ENCODE measurements at regions not wholly inside any gene's neighbourhood (a gene's known extent, or its start where the extent isn't known, plus 50 kb on each side); places are given as distances from the start of the nearest gene placed in this dataset.

DNA sequence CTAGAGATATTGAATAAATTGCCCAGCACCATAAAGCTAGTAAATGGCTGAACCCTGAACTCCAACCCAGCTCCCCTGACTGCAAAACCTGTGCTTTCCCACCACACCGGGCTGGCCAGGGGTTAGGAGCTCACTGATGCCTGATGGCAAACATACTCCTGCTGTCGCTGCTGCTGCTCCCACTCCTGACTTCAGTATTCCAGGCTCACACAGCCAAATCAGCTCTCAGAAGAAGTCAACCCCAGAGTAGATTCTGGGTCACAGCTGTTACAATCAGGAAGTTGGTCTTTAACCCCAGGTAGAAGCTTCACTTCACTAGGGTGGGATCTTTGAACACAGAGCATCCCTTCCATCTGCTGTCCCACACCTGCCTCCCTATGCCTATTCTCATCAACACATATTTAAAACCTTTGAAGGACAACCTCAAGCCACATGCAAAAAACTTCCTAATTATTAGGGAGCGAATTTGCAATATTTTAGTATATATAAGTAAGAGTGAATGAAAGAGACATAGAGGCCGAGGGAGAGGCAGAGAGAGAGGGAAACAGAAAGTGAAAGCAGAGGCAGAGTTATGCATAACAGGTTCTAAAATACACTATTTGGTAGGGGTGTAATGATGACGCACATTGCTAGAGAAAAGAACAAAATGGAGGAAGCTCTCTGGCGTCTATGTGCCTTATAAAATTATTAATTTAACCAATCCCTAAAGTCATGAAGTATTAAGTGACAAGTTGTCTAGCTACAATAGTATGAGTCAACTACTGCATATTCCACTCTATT lies 99.4 kb upstream of the SERP2 start:
- no peak for TF ChIP-seq CTCF (IDR thresholded peaks at IDR 0.05 in 4 of 5, conservative IDR thresholded peaks at IDR 0.05 in 1 of 5)
- no peak for TF ChIP-seq POLR2A (IDR thresholded peaks at IDR 0.05)
